H1 (cell line): ENCODE measurements at regions not wholly inside any gene's neighbourhood (a gene's known extent, or its start where the extent isn't known, plus 50 kb on each side); places are given as distances from the start of the nearest gene placed in this dataset.

Experiments
- EGR1 ChIP-seq: IDR thresholded peaks from 2 replicates; pipeline ENCODE4 v1.6.1; 2011; ENCODE audit warnings: low read depth, low read length, borderline replicate concordance
- FOSL1 ChIP-seq: IDR thresholded peaks from 2 replicates; pipeline ENCODE4 v1.6.1; 2011; ENCODE audit warnings: mild to moderate bottlenecking, low read depth, low read length, moderate library complexity; ENCODE audit not compliant: insufficient read depth
- POLR2A ChIP-seq, 2 experiments: IDR thresholded peaks; 1 replicate in 1 of 2; 2 replicates in 1 of 2; pipeline ENCODE4 v1.6.1; 2011; ENCODE audit warnings: low read depth in 2 of 2, low read length in 2 of 2, mild to moderate bottlenecking in 2 of 2; ENCODE audit errors: control extremely low read depth in 1 of 2
- RBBP5 ChIP-seq: IDR thresholded peaks from 2 replicates; pipeline ENCODE4 v1.7.1; 2012; ENCODE audit warnings: low read depth, mild to moderate bottlenecking, inconsistent platforms, low read length, moderate library complexity, borderline replicate concordance
- SIN3A ChIP-seq, 2 experiments: IDR thresholded peaks in 1 of 2; conservative IDR thresholded peaks in 1 of 2; 2 replicates each; pipeline ENCODE4 v1.6.1; 2011 to 2012; ENCODE audit warnings: low read length in 2 of 2, improper control_type of control experiment in 1 of 2, low read depth in 1 of 2, mild to moderate bottlenecking in 1 of 2
- TEAD4 ChIP-seq: IDR thresholded peaks from 2 replicates; pipeline ENCODE4 v1.6.1; 2012; ENCODE audit warnings: low read depth, low read length, inconsistent platforms, mixed read lengths
- TF ChIP-seq, protein P1 (sequence below), 3 experiments: IDR thresholded peaks; 1 replicate in 2 of 3; 2 replicates in 1 of 3; pipeline versions ENCODE4 v1.5.1 to v1.6.1; 2011; ENCODE audit warnings: low read length in 3 of 3, mild to moderate bottlenecking in 3 of 3, inconsistent platforms in 2 of 3, low read depth in 1 of 3, moderate library complexity in 1 of 3; ENCODE audit not compliant: insufficient read depth in 1 of 3; ENCODE audit errors: control extremely low read depth in 1 of 3

- no peak for TF ChIP-seq EGR1
- no peak for TF ChIP-seq TEAD4
- TF ChIP-seq POLR2A (IDR thresholded peaks at IDR 0.05; ENCODE audit: control extremely low read depth in 1 of 2, low read depth in 2 of 2, low read length in 2 of 2): no peak
- TF ChIP-seq, protein P1, sequence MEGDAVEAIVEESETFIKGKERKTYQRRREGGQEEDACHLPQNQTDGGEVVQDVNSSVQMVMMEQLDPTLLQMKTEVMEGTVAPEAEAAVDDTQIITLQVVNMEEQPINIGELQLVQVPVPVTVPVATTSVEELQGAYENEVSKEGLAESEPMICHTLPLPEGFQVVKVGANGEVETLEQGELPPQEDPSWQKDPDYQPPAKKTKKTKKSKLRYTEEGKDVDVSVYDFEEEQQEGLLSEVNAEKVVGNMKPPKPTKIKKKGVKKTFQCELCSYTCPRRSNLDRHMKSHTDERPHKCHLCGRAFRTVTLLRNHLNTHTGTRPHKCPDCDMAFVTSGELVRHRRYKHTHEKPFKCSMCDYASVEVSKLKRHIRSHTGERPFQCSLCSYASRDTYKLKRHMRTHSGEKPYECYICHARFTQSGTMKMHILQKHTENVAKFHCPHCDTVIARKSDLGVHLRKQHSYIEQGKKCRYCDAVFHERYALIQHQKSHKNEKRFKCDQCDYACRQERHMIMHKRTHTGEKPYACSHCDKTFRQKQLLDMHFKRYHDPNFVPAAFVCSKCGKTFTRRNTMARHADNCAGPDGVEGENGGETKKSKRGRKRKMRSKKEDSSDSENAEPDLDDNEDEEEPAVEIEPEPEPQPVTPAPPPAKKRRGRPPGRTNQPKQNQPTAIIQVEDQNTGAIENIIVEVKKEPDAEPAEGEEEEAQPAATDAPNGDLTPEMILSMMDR (IDR thresholded peaks at IDR 0.05; ENCODE audit: control extremely low read depth in 1 of 3, insufficient read depth in 1 of 3, low read depth in 1 of 3, low read length in 3 of 3): no peak
- TF ChIP-seq FOSL1: no peak
- no peak for TF ChIP-seq RBBP5
- TF ChIP-seq SIN3A (conservative IDR thresholded peaks at IDR 0.05 in 1 of 2, IDR thresholded peaks at IDR 0.05 in 1 of 2; ENCODE audit: low read depth in 1 of 2, low read length in 2 of 2): no peak
Observed at GRCh38 chr13:63249411-63250187, 1834.0 kb upstream of the PCDH20 start.
